Activated CD4-positive, alpha-beta T cell treated with anti-CD3 and anti-CD28 coated beads, Interleukin-2, amount 10 ng/mL, durations not matched to agents 7 days and 5 days (primary cell): ENCODE measurements at regions not wholly inside any gene's neighbourhood (a gene's known extent, or its start where the extent isn't known, plus 50 kb on each side); places are given as distances from the start of the nearest gene placed in this dataset.
"Not testable (repeated sequence)": the region's sequence is repeated elsewhere in the genome, so short reads cannot be mapped to it uniquely, and the experiment has no call there.

Source experiments
- CTCF ChIA-PET: fragments of 350-600 bp; sonication (Branson Sonifier 250); formaldehyde crosslinking; loops from one replicate; lab custom pipeline; 2021; ENCODE audit warnings: antibody characterized with exemption; lab: Charles Lee
- POLR2A ChIA-PET: fragments of 350-600 bp; sonication (Branson Sonifier 250); formaldehyde crosslinking; loops from one replicate; lab custom pipeline; 2021; ENCODE audit warnings: antibody characterized with exemption; lab: Charles Lee
- DNase-seq: peaks from one replicate; pipeline ENCODE4 v3.0.0-alpha.2; 2020
- H3K27ac Mint-ChIP-seq: one replicate; pipeline ENCODE4 v1.8.0; 2021; ENCODE audit warnings: mild to moderate bottlenecking, moderate library complexity, mixed read lengths
- H3K27me3 Mint-ChIP-seq: one replicate; pipeline ENCODE4 v1.8.0; 2021; ENCODE audit warnings: mixed read lengths
- H3K36me3 Mint-ChIP-seq: one replicate; pipeline ENCODE4 v1.8.0; 2021; ENCODE audit warnings: low read depth, mixed read lengths
- H3K4me1 Mint-ChIP-seq: one replicate; pipeline ENCODE4 v1.8.0; 2021; ENCODE audit warnings: mixed read lengths
- H3K4me3 Mint-ChIP-seq: one replicate; pipeline ENCODE4 v1.8.0; 2021; ENCODE audit warnings: mild to moderate bottlenecking, moderate library complexity, mixed read lengths
- H3K9me3 Mint-ChIP-seq: one replicate; pipeline ENCODE4 v1.8.0; 2021; ENCODE audit warnings: mixed read lengths

DNA sequence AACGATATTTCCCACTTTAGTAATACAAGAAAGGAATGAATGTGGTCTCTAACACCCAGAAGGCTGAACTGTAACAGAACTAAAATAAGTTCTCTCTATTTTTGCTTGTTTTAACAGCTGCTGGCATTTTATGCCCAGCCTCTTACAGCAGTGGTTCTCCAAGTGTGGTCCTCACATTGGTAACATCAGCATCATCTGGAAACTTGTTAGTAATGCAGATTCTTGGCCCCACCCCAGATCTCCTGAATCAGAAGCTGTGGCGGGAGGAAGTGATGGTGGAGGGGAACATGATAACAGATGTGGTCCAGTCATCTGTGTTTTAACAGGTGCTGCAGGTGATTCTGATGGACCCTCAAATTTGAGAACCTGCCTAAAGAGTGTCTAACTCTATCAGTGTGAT is 170.1 kb downstream of the TMEM26 start:
- CTCF ChIA-PET: no interaction called here
- POLR2A ChIA-PET: no interaction called here
- peaks cover 6% of the 10 kb centered on the region for H3K9me3 Mint-ChIP-seq
- peaks cover 39% of the 10 kb centered on the region for H3K4me1 Mint-ChIP-seq
- H3K27ac Mint-ChIP-seq: no peak overlapping the region
- no peak overlapping the region for H3K4me3 Mint-ChIP-seq
- peaks cover 7% of the 10 kb centered on the region for H3K36me3 Mint-ChIP-seq
- no peak for DNase-seq
- H3K27me3 Mint-ChIP-seq: peaks cover 11% of the 10 kb centered on the region

DNA sequence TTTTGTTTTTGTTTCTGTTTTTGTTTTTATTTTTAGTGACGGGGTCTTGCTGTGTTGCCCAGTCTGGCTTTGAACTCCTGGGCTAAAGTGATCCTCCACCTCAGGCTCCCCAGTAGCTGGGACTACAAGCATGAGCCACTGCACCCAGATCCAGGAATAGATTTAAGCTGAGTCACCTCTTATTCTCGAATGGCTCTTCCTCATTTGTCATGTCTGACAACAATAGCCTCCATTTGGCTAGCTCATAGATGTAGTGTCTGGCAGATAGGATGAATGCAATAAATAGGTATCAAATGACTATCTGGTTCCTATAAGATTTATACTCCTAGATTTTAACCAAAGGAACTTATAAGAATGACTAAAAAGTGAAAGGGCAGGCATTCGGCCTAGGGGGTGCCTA is 172.9 kb downstream of the TMEM26 start:
- DNase-seq: no peak
- H3K9me3 Mint-ChIP-seq: no peaks in the 10 kb centered on the region
- no peak overlapping the region for H3K27ac Mint-ChIP-seq
- peaks cover 13% of the 10 kb centered on the region for H3K27me3 Mint-ChIP-seq
- ChIA-PET POLR2A (no interaction called here), CTCF (no interaction called here)
- H3K4me3 Mint-ChIP-seq: no peak overlapping the region
- H3K4me1 Mint-ChIP-seq: peaks cover 12% of the 10 kb centered on the region
- no peaks in the 10 kb centered on the region for H3K36me3 Mint-ChIP-seq

DNA sequence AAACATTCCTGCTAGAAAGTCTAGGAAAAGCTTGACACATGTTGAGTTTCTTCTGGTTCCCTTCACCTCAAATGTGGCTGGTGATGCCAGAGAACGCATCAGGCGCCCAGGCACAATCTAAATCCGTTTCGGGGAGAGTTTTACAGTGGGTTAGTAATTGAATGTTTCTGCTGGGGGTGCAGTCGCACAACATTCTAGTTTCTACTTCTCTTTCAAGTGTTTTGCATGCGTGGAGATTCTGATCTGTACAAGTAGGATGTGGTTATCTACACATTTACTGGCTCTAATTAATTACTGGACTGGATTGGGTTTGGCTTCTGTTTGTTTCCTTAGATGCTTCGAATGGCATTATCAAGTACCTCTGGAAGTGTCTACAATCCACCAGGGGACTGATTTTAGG is 173.8 kb downstream of the TMEM26 start:
- Mint-ChIP-seq H3K9me3 (no peaks in the 10 kb centered on the region), H3K27me3 (peaks cover 16% of the 10 kb centered on the region), H3K4me3 (no peak overlapping the region), H3K36me3 (no peaks in the 10 kb centered on the region), H3K27ac (no peak overlapping the region), H3K4me1 (peaks cover 7% of the 10 kb centered on the region)
- ChIA-PET CTCF (no interaction called here), POLR2A (no interaction called here)
- DNase-seq: no peak

DNA sequence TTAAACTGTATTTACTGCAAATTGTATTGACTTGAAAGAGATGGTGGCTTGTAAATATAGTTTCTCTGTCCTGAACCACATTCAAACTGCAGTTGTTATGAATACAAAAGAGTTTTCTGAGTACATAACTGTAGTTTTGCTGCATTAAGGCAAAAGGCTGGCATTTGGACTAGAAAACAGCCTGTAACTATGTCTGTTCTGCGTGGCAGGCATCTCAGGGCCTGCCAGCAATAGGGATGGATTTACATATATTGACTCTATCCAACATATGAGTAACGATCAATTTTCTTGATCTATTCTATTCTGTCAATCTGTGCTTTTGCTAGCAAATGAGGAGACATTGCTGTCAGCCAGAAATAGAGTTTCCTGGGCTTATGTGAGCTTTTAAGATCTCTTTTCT is 174.6 kb downstream of the TMEM26 start:
- peaks cover under 1% of the 10 kb centered on the region for H3K4me1 Mint-ChIP-seq
- DNase-seq: no peak
- H3K27me3 Mint-ChIP-seq: peaks cover 16% of the 10 kb centered on the region
- ChIA-PET POLR2A (no interaction called here), CTCF (no interaction called here)
- H3K9me3 Mint-ChIP-seq: no peaks in the 10 kb centered on the region
- H3K27ac Mint-ChIP-seq: no peak overlapping the region
- no peak overlapping the region for H3K4me3 Mint-ChIP-seq
- H3K36me3 Mint-ChIP-seq: no peaks in the 10 kb centered on the region

DNA sequence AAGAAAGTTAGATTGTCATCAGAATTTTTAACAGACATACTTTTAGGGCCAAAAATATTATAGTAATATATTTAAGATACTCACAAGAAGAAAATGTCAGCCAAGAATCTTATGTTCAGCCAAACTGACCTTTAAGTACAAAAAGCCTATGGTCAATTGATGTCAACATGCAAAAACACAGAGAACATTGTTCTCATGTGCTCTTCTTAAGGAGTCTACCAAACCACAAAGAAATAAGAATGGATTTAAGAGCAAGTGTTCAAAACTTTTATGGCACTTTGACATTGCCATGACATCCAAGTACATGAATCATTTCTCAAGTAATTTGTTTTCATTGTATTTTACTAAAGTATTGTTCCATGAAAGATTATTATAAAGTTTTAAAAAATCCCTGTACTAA is 180.4 kb downstream of the TMEM26 start:
- POLR2A ChIA-PET: no interaction called here
- H3K27ac Mint-ChIP-seq: no peak overlapping the region
- H3K27me3 Mint-ChIP-seq: peaks cover 23% of the 10 kb centered on the region
- no peaks in the 10 kb centered on the region for H3K4me1 Mint-ChIP-seq
- CTCF ChIA-PET: no interaction called here
- H3K4me3 Mint-ChIP-seq: no peak overlapping the region
- H3K9me3 Mint-ChIP-seq: no peaks in the 10 kb centered on the region
- no peak for DNase-seq
- no peaks in the 10 kb centered on the region for H3K36me3 Mint-ChIP-seq

DNA sequence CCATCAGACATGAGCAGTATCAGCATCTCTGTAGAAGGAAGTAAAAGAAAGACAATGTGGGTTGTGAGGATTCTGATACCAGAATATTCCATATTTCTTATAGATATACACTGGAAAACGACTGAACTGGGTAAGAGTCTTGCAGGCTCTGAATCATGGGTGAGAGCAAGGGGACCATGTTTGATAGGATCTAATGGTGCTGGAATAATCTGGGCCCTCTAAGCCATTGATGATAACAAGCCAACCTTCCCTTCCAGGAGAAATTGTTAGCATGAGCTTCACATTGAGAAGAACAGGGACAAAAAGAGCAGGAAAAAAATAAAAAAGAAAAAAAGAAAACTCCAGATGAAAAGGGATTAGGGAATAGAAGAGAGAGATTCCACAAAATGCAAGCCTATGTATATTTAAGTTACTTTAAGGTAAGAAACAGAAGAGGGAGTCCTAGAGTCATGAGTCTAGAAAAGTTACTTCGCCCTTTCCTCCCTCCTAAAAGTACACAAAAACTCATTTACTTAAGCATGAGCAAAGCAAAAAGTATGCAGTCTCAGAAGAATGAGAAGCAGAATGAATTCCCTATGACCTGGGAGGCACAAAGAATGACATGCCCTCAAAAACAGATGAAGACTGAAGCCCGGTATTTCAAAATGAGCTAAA is 181.9 kb downstream of the TMEM26 start:
- no peaks in the 10 kb centered on the region for H3K36me3 Mint-ChIP-seq
- no peak overlapping the region for H3K4me3 Mint-ChIP-seq
- POLR2A ChIA-PET: no interaction called here
- H3K27me3 Mint-ChIP-seq: peaks cover 23% of the 10 kb centered on the region
- CTCF ChIA-PET: no interaction called here
- DNase-seq: no peak
- no peak overlapping the region for H3K27ac Mint-ChIP-seq
- H3K4me1 Mint-ChIP-seq: no peaks in the 10 kb centered on the region
- H3K9me3 Mint-ChIP-seq: no peaks in the 10 kb centered on the region

DNA sequence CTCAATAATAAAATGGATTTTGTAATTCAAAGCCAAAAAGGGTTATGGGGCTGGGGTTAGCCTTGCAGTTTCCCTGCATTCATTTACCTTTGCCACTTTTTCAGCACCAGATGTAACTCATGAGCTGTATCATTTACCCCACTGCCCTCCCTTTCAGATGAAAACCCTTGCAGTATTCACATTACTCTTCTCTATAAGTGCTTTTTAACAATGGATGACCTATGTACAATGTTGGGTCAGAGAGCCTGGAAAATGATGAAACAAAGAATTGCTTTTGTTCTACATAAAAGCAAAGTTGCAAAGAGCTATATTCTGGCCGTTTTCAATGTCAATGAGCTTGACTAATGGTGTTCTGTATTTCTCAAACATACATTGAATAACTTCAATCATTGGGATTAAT is 189.7 kb downstream of the TMEM26 start:
- H3K4me1 Mint-ChIP-seq: no peaks in the 10 kb centered on the region
- CTCF ChIA-PET: no interaction called here

DNA sequence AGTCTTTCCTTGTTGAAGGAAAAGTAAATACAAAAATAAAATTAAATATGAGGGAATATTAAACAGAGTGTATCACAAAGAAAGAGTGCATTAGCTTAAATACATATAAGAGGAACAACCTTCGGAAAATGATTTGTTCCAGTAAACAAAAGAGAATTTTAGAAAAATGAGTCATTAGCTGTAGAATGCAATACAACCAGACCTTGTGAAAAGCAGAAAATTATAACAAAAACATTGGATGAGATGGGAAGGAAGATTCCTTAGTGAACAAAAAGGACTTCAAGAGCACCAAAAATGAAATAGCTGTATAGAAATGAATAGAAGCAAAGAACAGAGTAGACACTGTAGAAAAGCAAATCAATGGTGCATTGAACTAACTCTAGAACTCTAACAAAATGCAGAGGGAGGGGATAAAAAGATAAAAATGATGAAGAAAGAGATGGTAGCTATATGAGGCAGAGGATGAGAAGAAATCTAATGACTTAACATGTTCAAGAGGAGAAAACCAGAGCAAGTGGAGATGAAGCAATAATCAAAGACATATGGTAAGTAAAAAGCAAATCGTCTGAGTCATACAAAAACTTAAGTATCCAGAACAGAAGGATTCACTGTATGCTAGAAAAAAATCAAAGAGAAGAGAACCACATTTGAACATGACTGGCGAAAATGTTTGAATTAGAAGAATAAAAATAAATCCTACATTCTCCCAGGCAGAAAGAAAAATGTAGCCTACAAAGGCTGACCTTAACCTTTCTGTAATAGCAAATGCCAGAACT is 190.5 kb downstream of the TMEM26 start:
- ChIA-PET CTCF (no interaction called here), POLR2A (no interaction called here)
- H3K9me3 Mint-ChIP-seq: no peaks in the 10 kb centered on the region
- H3K4me3 Mint-ChIP-seq: no peak overlapping the region
- H3K36me3 Mint-ChIP-seq: no peaks in the 10 kb centered on the region
- no peak for DNase-seq
- H3K27me3 Mint-ChIP-seq: peaks cover 9% of the 10 kb centered on the region
- no peaks in the 10 kb centered on the region for H3K4me1 Mint-ChIP-seq
- no peak overlapping the region for H3K27ac Mint-ChIP-seq

More for the DNA sequence above, 189.7 kb downstream of the TMEM26 start:
- no peak overlapping the region for H3K4me3 Mint-ChIP-seq
- no peak for DNase-seq
- H3K27me3 Mint-ChIP-seq: peaks cover 11% of the 10 kb centered on the region
- no peaks in the 10 kb centered on the region for H3K9me3 Mint-ChIP-seq
- no peak overlapping the region for H3K27ac Mint-ChIP-seq
- no peaks in the 10 kb centered on the region for H3K36me3 Mint-ChIP-seq
- POLR2A ChIA-PET: no interaction called here

DNA sequence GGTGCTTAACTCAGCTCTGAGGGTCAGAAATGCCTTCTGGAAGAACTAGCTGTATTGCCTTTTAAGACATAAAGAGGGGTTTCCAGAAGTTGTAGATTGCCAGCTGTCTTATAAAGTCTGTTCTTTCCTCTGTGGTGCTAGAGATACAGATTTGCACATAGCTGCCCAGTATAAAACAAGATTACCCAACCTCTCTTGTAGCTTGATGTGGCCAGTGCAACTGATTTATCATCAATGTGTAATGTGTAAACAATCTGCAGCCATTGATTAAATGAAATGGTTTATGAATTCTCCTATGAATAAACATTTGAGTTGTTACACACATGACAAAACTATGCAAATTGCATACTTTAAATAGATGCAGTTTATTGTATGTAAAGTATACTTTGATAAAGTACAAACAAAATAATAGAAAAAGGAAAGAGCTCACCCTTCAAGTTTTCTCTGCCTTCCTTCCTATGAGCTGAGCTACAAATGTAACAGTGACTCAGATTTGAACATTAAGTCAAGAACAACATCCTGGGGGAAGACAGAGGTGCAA is 195.2 kb downstream of the TMEM26 start:
- H3K27ac Mint-ChIP-seq: no peak overlapping the region
- no peaks in the 10 kb centered on the region for H3K36me3 Mint-ChIP-seq
- no peaks in the 10 kb centered on the region for H3K4me1 Mint-ChIP-seq
- ChIA-PET POLR2A (no interaction called here), CTCF (interaction anchor here (0.6 kb wide), 1 partner anchor 132 kb away, joined by 3 read pairs; no protein-coding TSS in a partner anchor)
- H3K9me3 Mint-ChIP-seq: peaks cover 8% of the 10 kb centered on the region
- H3K4me3 Mint-ChIP-seq: no peak overlapping the region
- H3K27me3 Mint-ChIP-seq: peaks cover 19% of the 10 kb centered on the region
- no peak for DNase-seq

DNA sequence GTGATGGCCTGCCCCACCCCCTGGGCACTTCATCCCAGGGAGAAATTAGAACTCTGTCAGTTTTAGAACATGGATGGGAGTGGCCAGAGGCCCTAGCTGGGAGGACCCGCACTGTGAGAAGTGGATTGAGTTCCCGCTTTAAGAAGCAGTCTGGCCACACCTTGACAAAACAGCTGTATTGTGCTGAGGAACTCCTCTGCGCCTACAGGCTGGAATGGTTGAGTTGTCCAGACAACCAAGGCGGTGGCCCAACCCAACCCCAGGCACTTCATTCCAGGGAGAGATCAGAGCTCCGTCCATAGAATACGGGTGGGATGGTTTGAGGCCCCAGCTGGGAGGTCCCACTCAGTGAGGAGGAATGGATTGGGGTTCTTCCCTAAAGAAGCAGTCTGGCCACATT is 196.0 kb downstream of the TMEM26 start:
- H3K36me3 Mint-ChIP-seq: no peaks in the 10 kb centered on the region
- no peak for DNase-seq
- no peak overlapping the region for H3K4me3 Mint-ChIP-seq
- no peak overlapping the region for H3K27ac Mint-ChIP-seq
- ChIA-PET POLR2A (no interaction called here), CTCF (no interaction called here)
- H3K9me3 Mint-ChIP-seq: peaks cover 8% of the 10 kb centered on the region
- peaks cover 19% of the 10 kb centered on the region for H3K27me3 Mint-ChIP-seq
- H3K4me1 Mint-ChIP-seq: no peaks in the 10 kb centered on the region

DNA sequence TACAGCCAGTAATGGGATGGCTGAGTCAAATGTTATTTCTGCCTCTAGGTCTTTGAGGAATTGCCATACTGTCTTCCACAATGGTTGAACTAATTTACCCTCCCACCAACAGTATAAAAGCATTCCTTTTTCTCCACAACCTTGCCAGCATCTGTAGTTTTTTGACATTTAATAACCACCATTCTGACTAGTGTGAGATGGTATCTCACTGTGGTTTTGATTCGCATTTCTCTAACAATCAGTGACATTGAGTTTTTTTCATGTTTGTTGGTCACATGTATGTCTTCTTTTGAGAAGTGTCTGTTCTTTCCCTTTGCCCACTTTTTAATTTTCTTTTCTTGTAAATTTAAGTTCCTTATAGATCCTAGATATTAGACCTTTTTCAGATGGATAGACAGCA is 200.9 kb downstream of the TMEM26 start:
- DNase-seq, H3K36me3 Mint-ChIP-seq, H3K9me3 Mint-ChIP-seq, H3K27ac Mint-ChIP-seq, CTCF ChIA-PET, POLR2A ChIA-PET, H3K4me1 Mint-ChIP-seq, H3K4me3 Mint-ChIP-seq: not testable (repeated sequence)
- H3K27me3 Mint-ChIP-seq: peaks cover 16% of the 10 kb centered on the region

DNA sequence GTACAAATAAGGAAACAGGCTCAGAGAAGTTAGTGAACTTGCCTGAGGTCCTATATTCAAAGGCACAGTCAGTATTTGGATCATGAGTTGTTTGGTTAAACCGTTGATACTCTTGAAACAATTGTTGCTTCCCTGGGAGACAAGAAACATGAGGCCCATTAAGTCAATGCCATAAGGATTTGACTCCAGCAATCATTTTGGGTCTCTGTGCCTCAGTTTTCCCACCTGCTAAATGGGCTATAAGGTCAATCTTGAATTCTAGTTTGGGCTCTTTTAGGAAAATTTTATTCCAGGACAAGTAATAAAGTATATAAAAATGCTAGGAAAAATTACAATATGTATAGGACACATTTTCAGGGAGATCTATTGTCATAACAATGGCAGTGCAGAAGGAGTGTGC is 202.1 kb downstream of the TMEM26 start:
- Mint-ChIP-seq H3K9me3 (peaks cover 8% of the 10 kb centered on the region), H3K27ac (no peak overlapping the region), H3K36me3 (no peaks in the 10 kb centered on the region), H3K4me3 (no peak overlapping the region), H3K27me3 (peaks cover 16% of the 10 kb centered on the region), H3K4me1 (no peaks in the 10 kb centered on the region)
- ChIA-PET POLR2A (no interaction called here), CTCF (no interaction called here)
- DNase-seq: no peak

DNA sequence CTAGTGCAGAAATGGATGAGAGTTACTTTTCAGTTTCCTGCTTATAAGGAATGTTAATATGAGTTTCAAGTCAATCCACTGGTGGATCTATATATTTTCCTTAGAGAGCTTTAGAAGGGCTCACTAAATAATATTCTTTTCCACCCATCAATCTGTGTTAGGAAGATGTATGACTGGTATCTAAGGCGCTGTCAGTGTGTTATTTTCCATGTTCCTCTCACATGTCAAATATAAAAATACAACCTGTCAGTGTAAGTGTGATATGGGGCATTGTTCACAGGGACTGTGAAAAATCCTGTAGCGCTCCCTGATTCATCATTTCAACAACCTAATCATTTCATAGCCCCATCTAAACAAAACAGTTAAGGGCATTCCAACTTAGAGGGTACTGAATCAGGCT is 203.1 kb downstream of the TMEM26 start:
- Mint-ChIP-seq H3K27me3 (peaks cover 16% of the 10 kb centered on the region), H3K4me1 (no peaks in the 10 kb centered on the region), H3K9me3 (peaks cover 8% of the 10 kb centered on the region), H3K27ac (no peak overlapping the region), H3K36me3 (no peaks in the 10 kb centered on the region), H3K4me3 (no peak overlapping the region)
- DNase-seq: no peak
- ChIA-PET CTCF (no interaction called here), POLR2A (no interaction called here)
